Endothelial cell of umbilical vein (primary cell): ENCODE measurements at regions not wholly inside any gene's neighbourhood (a gene's known extent, or its start where the extent isn't known, plus 50 kb on each side); places are given as distances from the start of the nearest gene placed in this dataset.
"Not testable (repeated sequence)": the region's sequence is repeated elsewhere in the genome, so short reads cannot be mapped to it uniquely, and the experiment has no call there.

Experiments
- EZH2 ChIP-seq: IDR thresholded peaks from 2 replicates; pipeline ENCODE4 v1.6.1; 2012; ENCODE audit warnings: borderline replicate concordance, low read depth, mild to moderate bottlenecking, moderate library complexity, low read length, inconsistent platforms; ENCODE audit not compliant: severe bottlenecking
- FOS ChIP-seq: IDR thresholded peaks from 2 replicates; pipeline ENCODE4 v1.6.1; 2011; ENCODE audit warnings: mild to moderate bottlenecking, low read length, moderate library complexity, borderline replicate concordance; ENCODE audit not compliant: insufficient read depth
- MYC ChIP-seq: IDR thresholded peaks from one replicate; pipeline ENCODE4 v1.6.1; 2011; ENCODE audit warnings: mild to moderate bottlenecking, low read depth, low read length
- POLR2A ChIP-seq: IDR thresholded peaks from 2 replicates; pipeline ENCODE4 v1.6.1; 2012; ENCODE audit warnings: low read depth, mild to moderate bottlenecking, control low read depth, low read length
- POLR2AphosphoS5 ChIP-seq: IDR thresholded peaks from 2 replicates; pipeline ENCODE4 v1.6.1; 2012; ENCODE audit warnings: low read depth, mild to moderate bottlenecking, control low read depth, low read length, moderate library complexity; ENCODE audit not compliant: insufficient read depth
- TF ChIP-seq, protein P1 (sequence below), 2 donors: IDR thresholded peaks; 1 replicate in 1 of 2; 2 replicates in 1 of 2; pipeline ENCODE4 v1.5.1; 2011; ENCODE audit warnings: low read length in 2 of 2, mild to moderate bottlenecking in 2 of 2, moderate library complexity in 2 of 2, control low read depth in 1 of 2, inconsistent platforms in 1 of 2, low read depth in 1 of 2; ENCODE audit not compliant: insufficient read depth in 1 of 2; ENCODE audit errors: extremely low read depth in 1 of 2
- TF ChIP-seq, protein P2 (sequence below): IDR thresholded peaks from 2 replicates; pipeline ENCODE4 v1.6.1; 2011; ENCODE audit not compliant: insufficient read depth, insufficient read length

DNA sequence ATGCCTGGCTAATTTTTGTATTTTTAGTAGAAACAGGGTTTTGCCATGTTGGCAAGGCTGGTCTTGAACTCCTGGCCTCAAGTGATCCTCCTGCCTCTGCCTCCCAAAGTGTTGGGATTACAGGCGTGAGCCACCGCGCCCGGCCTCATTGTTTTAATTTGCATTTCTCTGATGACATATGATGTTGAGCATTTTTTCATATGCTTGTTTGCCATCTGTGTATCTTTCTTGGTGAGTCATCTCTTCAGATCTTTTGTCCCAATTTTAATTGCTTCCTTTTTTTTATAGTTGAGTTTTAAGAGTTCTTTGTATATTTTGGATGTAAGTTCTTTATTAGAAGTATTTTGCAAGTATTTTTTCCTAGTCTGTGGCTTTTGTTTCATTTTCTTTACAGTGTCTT is 117.6 kb downstream of the GNL3L start:
- TF ChIP-seq MYC, EZH2, POLR2AphosphoS5, FOS, POLR2A: not testable (repeated sequence)
- TF ChIP-seq, protein P1, sequence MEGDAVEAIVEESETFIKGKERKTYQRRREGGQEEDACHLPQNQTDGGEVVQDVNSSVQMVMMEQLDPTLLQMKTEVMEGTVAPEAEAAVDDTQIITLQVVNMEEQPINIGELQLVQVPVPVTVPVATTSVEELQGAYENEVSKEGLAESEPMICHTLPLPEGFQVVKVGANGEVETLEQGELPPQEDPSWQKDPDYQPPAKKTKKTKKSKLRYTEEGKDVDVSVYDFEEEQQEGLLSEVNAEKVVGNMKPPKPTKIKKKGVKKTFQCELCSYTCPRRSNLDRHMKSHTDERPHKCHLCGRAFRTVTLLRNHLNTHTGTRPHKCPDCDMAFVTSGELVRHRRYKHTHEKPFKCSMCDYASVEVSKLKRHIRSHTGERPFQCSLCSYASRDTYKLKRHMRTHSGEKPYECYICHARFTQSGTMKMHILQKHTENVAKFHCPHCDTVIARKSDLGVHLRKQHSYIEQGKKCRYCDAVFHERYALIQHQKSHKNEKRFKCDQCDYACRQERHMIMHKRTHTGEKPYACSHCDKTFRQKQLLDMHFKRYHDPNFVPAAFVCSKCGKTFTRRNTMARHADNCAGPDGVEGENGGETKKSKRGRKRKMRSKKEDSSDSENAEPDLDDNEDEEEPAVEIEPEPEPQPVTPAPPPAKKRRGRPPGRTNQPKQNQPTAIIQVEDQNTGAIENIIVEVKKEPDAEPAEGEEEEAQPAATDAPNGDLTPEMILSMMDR (IDR thresholded peaks at IDR 0.05; ENCODE audit: extremely low read depth in 1 of 2, insufficient read depth in 1 of 2, low read depth in 1 of 2, low read length in 2 of 2): not testable (repeated sequence)
- TF ChIP-seq, protein P2, sequence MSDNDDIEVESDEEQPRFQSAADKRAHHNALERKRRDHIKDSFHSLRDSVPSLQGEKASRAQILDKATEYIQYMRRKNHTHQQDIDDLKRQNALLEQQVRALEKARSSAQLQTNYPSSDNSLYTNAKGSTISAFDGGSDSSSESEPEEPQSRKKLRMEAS: not testable (repeated sequence)
